GM18502 (cell line): ENCODE measurements at regions not wholly inside any gene's neighbourhood (a gene's known extent, or its start where the extent isn't known, plus 50 kb on each side); places are given as distances from the start of the nearest gene placed in this dataset.

Source experiments
- ATAC-seq: cut with Tn5 transposase; IDR thresholded peaks from one replicate; pipeline ENCODE4 v1.9.1; 2021; ENCODE audit warnings: mild to moderate bottlenecking; ENCODE audit not compliant: unreplicated experiment, poor library complexity

DNA sequence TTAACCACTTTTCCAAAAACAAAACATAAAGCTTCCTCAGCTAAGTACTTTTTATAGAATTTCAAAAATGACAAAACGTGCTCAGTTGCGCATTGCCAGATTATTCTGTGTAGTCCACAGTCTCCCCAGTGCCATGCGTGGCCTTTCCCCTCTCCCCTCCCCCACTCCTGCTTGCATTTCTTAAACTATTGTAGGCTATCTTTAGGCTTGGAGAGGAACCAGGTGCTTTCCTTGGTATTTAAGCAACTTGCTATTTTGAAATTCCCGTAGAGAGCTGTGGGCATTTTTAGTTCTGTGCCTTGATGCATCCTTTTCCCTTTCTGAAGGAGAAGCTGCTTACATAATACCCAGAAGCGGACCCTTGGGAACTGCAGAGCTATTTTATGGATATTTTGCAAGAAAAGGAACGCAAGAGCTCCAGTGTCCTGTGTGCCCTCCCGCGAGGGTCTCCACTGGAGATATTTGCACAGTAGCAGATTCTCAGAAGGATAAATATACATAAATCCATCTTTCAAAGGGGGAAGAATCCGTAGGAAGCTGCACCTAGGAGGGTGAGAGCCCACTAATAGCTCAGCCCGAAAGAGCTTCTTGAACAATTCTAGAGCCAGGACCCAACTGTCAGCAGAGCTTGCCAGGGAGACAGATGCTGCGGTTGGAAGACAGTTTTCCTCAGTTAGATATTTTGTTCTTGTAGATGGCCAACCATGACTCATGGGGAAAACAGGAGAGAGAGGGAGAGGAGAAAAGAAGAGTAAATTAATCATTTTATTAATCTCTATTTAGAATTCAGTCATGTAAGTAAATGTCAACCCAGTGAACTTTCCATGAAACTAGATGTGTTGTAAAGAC lies 1298.3 kb upstream of the WWC1 start:
- ATAC-seq, result no peak

DNA sequence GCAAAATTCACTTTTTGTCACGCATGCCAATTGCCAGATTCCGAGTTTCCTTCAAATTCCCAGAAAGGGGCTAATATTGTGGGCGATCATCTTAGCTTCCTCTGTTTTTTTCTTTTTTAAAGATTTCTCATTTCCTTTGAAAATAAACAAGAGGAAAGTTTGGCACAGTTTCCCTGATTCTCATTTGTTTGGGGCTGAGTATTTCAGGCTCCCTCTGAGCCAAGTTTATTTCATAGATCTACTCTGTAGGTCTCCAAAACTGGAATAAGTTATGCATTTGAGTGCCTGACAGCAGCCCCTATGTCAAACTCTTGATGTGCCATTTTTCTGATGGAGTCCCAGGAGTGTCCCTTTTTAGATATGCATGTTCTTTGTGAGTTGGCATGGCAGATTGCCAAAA lies 1297.2 kb upstream of the WWC1 start:
- no peak for ATAC-seq

DNA sequence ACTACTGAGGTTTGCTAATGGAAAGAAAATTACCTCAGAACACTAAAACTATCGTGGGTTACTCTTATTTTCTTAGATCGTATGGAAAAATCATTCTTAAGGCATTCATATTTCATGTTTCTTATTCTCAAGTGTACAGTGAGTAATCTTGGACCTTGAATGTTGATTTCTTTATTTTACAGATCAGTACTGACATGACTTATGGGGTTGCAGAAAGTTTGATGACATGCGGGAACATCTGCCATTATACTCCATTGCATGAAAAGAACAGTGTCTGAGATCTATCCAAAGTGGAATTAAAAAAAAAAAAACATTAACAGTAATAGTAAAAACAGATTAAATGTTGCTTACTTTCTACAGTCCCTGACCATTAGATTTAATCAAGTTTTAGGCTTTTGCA lies 1290.2 kb upstream of the WWC1 start:
- ATAC-seq, result no peak

DNA sequence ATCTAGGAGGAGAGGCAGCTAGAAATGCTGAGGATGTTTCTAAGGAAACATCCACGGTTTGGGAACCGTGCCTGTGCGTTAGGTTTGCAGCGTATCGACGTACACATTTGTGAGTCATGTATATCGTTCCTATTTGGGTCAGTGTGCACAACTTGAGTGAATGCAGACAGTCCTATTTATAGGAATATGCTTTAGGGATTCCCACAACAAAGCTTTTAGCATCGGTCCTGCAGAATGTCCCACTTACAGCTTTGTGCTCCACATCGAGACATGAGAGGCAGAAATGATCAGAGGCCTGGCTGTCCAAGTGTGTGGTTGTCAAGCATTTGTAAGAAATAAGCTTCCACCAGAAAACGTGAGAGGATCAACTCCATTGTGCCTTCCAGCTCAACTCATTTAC lies 1282.7 kb upstream of the WWC1 start:
- ATAC-seq, result no peak

DNA sequence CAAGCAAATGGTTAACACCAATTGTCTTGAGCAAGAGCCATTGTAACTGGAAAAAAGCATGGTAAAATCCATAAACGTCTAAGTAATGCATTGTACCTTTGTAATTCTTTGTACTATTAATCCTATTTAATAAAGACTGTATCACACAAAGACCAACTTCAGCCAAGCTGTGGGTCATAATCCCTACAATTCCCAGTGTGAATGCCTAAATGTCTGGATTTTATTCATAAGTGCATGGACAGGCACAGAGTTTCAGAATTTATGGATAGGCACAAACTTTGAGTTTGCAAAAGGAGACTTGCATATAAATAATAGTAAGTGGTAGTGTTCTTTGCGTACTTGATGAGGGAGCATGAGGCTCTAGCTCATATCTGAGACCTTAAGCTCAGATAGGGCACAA lies 1280.2 kb upstream of the WWC1 start:
- no peak for ATAC-seq

DNA sequence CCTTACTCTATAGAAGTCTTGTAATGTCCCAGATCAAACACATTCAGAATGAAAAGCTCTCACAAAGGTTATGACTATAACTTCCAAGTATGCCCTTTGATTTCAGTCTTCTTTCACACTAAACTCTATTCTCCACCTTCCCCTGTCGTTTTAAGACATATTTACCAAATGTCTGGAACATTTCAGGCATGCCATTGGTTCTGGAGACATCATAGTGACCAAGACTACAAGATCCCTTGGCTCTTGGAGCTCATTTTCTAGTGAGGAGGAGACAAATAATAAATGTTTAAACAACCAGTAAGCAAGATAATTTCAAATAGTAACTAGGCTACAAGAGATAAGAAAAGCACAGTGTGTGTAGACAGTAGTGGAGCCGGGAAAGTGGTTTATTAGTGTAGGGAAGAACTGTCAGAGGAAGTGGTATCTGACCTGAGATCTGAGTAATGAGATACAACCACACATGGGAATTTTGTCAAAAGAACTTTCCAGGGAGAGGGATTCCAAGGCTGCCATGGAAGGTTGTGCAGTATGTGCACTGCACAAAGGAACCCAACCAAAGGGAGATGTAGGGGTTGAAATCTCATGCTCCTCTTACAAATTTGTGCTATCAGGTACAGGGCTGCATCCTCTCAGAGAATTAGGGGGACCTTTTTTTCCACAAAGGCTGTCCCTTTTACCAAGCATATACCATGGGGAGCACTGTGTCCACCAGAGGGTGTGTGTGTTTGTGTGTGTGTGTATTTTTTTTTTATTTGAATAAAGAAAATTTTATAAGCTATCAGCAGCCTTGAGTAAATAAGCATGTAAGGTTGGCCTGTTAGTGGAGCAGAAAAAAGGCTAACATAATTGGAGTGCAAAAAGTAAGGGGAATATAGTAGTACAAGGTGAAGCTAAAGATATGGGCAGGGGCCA lies 1279.1 kb upstream of the WWC1 start:
- ATAC-seq, result no peak

DNA sequence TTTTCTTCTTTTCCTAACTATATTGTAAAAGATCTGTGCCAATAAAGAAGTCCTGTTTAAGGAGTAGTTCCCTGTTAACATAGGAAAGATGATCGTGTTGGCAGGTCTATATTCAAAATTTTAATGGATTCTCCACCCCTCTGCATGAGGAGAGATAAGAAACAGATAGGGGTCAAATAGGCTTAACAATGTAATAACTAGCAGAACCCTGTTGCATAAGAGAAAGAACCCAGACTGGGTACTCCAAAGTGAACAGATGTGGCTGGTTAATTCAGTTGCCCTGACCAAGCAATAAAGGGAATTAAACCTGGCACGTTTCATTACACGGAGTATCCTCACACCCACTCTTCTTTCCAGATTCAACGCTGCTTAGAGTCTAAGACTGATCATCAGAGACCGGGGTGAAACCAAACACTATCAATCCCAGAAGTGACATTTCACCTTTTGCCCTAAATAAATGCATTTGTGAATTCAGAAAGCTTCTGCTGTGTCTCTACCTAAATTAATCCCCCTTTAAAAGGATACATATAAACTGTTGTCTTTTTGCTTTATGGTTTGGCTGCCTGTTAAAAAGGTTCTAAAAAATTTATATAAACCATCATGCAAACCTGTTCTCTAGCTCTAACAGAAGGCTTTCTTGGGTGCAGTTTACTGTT lies 1276.9 kb upstream of the WWC1 start:
- no peak for ATAC-seq

DNA sequence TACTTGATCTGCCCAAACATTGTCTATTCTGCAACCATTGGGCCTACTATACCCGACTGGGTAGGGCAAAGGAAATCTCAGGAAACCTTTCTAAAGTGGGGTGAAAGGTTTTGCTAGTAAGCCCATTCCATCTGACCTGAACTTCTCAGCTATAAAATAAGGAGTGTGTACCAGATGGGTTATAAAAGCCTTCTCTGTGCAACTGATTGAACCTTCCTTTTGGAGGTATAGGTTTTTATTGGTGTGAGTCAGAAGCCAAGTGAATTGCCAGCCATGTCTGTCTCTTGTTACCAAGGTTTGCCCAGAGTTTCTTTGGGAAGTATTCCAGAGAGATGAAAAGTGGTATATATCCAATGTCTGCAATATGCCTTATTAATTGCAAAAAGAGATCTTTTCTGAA lies 1271.0 kb upstream of the WWC1 start:
- ATAC-seq, result no peak

DNA sequence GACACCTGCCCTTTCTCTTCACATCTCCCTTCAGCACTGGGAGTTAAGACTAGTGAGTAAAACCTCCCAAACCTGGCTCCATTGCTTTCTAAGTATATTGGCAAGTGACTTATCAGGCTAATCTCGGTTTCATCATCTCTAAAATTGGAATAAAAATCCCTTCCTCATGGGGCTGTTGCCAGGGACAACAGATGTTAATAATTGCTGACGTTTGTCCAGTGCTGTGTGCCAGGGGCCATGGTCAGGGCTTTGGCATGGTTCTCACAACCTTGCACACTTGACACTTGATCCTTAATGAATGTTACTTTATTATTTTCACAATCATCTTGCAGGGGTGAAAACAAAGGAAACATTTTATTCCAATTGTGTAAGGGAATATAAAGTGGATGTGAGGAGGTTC lies 1262.0 kb upstream of the WWC1 start:
- no peak for ATAC-seq

DNA sequence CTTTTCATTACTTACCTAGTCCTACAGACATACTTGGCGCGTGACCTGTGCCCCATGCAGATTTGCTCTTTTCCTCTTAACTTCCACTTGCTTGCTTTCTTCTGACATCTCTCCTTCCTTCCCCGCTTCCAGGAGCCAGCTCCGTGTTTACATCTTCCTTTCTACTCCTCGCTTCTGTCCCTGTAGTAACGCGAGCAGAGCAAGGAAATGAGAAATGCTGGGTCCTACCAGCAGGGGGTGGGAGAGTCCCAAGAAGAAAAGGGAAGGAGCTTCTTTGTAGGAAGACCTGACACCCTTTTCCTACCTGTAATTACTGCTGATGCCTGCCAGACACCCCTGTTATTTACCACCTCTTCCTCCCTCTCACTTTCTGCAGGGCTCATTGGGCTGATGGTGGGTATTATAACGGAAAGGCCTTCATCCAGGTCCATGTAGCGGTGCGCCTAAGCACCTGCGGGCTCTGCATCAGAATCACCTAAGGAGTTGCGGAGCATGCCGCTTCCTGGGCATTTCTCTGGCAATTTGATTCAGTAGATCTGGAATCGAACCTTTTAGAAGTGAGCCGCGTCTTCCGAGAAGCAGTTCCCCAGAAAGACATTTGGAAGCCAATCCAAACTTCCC lies 1260.8 kb upstream of the WWC1 start:
- no peak for ATAC-seq

DNA sequence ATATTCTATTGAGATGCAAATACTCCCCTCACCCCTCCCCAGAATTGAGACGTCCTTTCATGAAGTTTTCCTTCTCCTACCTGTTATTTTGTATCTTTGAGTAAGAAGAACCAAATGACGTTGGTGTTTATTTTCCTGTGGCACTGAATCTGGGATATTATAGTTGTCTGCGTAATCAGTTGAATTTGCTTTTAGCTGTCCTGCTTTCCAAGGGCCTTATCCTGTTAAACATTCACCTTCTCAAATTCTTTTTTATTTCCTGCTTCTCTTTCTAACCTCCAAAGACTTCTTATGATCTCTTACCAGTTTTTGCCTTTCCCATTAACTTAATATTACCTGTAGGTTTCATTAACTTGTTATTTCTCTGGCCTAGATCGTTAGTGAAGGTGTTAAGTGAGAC lies 1254.9 kb upstream of the WWC1 start:
- ATAC-seq, result no peak

DNA sequence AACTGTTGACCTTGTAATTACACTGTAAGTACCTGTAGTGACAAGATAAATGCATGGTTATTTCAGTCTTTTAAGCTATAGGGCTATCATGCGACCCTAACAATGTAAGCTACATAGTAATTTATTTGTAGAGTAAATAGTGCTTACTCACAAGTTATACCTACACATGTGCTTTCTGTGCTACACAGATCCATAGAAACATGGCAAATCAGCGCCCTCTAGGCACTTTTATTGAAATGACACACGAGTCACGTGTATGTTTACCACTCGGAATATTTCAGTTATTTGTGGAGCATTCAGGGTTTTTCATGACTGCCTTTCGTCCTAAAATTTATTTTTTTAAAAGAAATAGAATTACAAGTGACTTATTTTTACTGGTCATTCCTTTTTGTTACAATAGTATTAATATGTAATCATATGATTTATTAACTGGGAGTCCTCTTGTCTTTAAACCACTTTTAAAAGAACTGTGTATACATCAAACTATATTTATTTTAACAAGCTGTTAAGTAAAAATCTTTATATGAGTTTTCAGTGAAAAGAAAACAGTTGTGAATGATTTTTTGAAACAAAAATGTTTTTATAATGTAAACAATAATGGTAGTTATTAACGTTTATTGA lies 1242.3 kb upstream of the WWC1 start:
- peak; percentile 83 for ATAC-seq

DNA sequence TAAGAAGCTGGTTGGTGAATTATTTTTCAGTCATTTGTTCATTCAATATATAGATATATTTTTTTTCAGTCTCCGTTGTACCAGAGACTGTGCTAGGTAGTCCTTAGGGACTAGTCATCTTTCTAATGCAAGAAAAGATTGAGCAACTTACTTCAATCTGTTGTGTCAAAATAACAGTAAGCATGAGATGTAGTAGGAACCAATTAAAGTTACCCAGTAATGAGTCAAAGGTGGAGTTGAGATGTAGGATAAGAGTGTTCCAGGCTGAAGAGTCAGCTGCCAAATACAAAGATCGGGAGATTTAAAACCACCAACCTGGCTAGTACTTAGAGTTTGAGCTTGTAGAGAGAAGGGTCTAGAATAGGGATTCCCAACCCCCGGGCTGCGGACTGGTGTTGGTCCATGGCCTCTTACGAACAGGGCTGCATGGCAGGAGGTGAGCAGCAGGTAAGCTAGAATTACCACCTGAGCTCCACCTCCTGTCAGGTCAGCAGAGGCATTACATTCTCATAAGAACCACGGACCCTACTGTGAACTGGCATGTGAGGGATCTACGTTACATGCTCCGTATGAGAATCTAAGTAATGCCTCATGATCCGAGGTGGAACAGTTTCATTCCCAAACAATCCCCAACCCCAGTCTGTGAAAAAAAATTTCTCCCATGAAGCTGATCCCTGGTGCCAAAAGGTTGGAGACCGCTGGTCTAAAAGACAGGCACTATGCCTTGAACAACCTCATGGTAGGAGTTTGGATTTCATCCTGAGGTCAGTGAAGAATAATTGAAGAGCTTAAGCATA lies 1241.5 kb upstream of the WWC1 start:
- no peak for ATAC-seq

DNA sequence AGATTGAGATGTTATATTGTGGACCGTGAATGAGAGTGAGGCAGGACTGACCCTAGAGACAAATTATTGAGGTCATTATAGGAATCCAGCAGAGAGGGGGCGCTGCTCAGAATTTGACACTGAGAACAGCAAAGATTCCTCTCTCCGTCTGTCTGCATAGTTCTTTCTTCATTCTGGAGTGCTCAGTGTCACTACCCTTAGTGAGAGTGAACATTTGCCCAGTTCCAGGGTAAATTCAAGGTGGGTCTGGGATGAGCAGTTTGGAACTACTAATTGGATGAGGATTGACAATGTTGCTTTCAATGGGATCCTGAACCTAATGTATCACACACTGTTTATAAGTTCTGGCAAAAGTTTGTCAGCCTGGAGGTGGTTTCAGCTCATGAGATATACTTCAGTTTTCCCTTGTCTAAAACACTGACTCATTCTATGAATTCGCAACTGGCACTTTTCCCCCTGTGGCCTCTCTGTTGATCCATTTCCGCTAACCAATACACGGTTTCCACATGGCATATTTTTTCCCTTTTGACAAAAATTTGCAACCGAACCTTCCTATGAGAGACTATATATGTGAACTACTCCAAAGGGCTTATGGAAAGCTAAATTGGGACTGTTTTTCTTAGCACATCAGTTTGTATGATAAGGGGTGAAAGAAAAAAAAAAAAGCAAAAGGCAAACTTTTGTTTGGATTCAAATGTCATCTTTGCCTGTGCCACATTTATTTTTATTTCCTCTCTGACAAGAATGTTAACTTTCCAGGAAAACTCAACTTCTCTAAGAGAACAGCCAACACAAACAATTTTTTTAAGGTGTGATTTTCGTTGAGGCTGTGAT lies 1240.7 kb upstream of the WWC1 start:
- no peak for ATAC-seq

DNA sequence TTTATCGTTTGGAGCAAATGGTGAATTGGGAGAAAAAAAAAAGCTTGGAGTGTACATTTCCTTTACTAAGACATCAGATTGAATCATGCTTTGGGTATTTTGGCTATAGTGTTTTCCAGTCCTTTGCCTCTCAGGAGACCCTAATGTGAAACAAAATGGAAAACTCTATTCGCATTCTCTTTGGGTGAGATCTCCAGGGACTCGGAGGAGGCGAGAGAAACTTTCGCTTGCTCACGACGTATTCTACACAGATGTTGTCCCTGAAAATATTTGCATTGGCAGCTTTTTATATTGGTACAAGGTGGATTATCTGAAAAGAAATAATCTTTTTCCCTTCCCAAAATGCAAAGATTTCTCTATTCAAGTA lies 1240.1 kb upstream of the WWC1 start:
- no peak for ATAC-seq

DNA sequence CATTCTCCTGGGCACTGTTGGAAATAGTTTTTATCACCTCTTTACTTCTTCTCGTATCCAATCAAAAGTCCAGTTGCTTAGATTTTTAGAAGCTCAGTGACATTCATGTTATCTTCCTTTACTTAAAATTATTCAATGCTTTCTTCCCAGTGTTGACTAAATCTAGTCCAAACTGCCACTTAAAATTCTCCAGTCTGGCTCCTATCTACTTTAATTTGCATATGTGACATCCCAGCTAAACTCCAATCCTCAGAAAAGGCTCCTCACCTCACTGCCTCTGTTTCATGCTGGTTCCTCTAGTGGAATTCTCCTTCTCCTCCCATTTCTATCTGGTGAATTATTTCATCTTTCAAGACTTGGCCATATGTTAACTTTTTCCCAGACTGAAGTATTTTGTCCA lies 1238.7 kb upstream of the WWC1 start:
- no peak for ATAC-seq

DNA sequence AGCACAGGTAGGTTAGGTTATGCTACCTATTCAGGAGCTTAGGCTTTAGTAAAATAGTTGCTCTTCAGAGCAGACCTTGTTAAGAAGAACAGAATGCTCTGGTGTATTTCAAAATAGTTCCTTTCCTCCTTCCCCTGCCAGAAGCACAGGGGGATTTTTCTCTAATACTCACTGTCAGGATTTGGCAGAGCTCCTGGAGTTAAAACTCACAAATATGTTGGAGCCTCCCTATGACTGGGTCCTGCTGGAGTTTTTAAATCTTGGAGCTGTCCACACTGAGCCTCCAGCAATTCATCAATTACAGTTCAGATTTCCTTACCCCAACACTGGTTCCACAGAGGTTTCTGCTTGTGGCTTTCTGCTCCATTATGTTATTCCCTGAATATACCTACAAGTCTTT lies 1233.8 kb upstream of the WWC1 start:
- no peak for ATAC-seq

DNA sequence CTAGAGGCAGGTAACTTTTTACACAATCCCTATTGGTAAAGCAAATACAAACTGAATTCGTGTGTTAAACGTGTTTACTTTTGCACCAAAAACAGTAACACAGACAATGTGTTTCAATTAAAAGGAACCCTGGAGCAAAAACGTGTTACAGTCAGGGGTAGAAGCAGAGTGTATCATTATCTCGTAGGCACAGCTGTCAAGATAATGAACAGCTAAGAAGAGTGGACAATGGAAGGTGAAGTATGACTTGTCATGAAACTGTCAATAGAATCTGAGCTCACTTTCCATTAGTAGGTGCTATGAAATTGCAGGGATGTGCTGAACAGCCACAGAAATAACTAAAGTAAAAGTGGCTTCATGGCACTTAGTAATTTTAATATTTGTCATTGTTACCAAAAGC lies 1229.8 kb upstream of the WWC1 start:
- no peak for ATAC-seq

DNA sequence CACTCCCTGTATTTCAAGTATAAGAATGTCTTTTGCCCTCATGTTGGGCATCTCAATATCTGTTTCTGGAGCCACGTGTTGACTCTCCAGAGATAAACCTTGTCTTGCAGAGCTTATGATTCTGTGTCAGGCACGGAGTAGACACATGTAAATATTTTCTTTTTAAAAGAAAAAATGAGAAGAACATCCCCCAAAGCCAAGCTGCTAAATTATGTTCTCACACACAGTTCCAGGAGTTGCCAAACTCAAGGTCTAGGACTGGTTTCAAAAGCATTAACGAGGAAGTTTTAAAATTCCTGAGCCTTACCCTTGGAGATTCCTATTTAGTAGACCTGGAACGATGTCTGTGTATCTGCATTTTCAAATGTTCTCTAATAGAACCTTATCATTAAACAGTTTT lies 1228.3 kb upstream of the WWC1 start:
- ATAC-seq, result no peak
